ENCODE measurements at regions not wholly inside any gene's neighbourhood (a gene's known extent, or its start where the extent isn't known, plus 50 kb on each side); places are given as distances from the start of the nearest gene placed in this dataset.
A peak's percentile ranks its signal among the peaks of the same experiment; 100 is the strongest.
"Not testable (repeated sequence)": the region's sequence is repeated elsewhere in the genome, so short reads cannot be mapped to it uniquely, and the experiment has no call there.

DNA sequence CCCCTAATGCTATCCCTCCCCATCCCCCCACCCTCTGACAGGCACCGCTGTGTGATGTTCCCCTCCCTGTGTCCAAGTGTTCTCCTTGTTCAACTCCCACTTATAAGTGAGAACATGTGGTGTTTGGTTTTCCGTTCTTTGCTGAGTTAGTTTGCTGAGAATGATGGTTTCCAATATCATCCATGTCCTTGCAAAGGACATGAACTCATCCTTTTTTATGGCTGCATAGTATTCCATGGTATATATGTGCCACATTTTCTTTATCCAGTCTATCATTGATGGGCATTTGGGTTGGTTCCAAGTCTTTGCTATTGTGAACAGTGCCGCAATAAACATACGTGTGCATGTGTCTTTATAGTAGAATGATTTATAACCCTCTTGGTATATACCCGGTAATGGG lies 98.2 kb downstream of the EBLN1 start:
- TF ChIP-seq ZNF146 (CRISPR knock-in tag; IDR thresholded peaks at IDR 0.05; ENCODE audit: unreplicated experiment) (peak; percentile 73), BCOR (IDR thresholded peaks at IDR 0.05) (peak; percentile 61; the same call in 1 of the 2 replicates), SMARCA5 (IDR thresholded peaks at IDR 0.05) (0 out of 2 replicates have a peak, but pooled peaks have one; percentile 48), RBM25 (IDR thresholded peaks at IDR 0.05; ENCODE audit: low read depth, low read length, severe bottlenecking) (peak; percentile 2)
- DNase-seq (ENCODE audit: extremely low read depth in 1 of 4, low spot score in 3 of 4); H2AFZ ChIP-seq (ENCODE audit: low read depth, low read length); H3K27ac ChIP-seq (ENCODE audit: extremely low read depth, low read depth, low read length); H4K20me1 ChIP-seq (replicated peaks; ENCODE audit: control insufficient read depth, insufficient read depth, low read length); in situ Hi-C loops (cut with MboI); H3K9me3 ChIP-seq (replicated peaks; ENCODE audit: control insufficient read depth, insufficient read depth, low read depth, low read length); H3K4me1 ChIP-seq (replicated peaks in 1 of 2; ENCODE audit: control insufficient read depth in 2 of 2, insufficient read depth in 2 of 2, low read length in 2 of 2); ATAC-seq; FAIRE-seq; BruUV-seq (replicated peaks); H3K4me3 ChIP-seq; H3K36me3 ChIP-seq (ENCODE audit: control insufficient read depth, insufficient read depth, low read length); intact Hi-C loops (cut with micrococcal nuclease); CTCF ChIA-PET (ENCODE audit: low intra/inter-chr PET ratio); POLR2A ChIA-PET; H3K27me3 ChIP-seq (ENCODE audit: control insufficient read depth in 2 of 2, insufficient read depth in 2 of 2, low read length in 2 of 2); H3K4me2 ChIP-seq (ENCODE audit: insufficient read depth, low read length); H3K9ac ChIP-seq (ENCODE audit: insufficient read depth in 1 of 2, low read depth in 2 of 2, low read length in 2 of 2); H3K9me1 ChIP-seq (ENCODE audit: control insufficient read depth, insufficient read depth, low read length); H3K79me2 ChIP-seq (ENCODE audit: control insufficient read depth, insufficient read depth, low read length): not testable (repeated sequence)
- 76% methylated on average over 4 of the region's 5 CpGs for WGBS (ENCODE audit: insufficient coverage, low coverage, missing lambda C conversion rate)

DNA sequence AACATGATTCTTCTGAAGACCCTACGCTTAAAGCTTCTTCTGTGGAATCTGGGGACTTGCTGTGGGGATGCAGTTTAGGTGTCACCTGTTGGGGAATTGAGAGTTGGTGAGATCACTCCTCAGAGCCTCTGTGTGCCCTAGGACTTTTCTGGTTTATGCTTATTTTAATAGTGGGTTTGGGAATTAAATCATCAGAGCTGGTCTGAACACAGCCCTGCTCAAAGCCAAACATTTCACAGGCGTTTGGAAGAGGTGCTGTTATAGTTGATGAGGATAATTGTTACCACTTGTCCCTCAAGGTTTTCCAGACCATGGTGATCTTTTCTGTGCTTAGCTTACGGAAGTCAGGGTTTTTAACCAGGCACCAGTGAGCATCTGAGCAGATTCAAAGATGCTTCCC lies 106.1 kb downstream of the EBLN1 start:
- no peaks in the 10 kb centered on the region for H3K9me1 ChIP-seq (ENCODE audit: control insufficient read depth, insufficient read depth, low read length)
- DNase-seq (ENCODE audit: extremely low read depth in 1 of 4, low spot score in 3 of 4) (no peak), FAIRE-seq (no peak), ATAC-seq (no peak)
- H3K4me1 ChIP-seq (replicated peaks in 1 of 2; ENCODE audit: control insufficient read depth in 2 of 2, insufficient read depth in 2 of 2, low read length in 2 of 2) = no peaks in the 10 kb centered on the region
- no peaks in the 10 kb centered on the region for H3K27me3 ChIP-seq (ENCODE audit: control insufficient read depth in 2 of 2, insufficient read depth in 2 of 2, low read length in 2 of 2)
- WGBS (ENCODE audit: insufficient coverage, low coverage, missing lambda C conversion rate) = 47% methylated on average over 3 of the region's 3 CpGs
- ChIA-PET POLR2A (interaction anchor here (0.7 kb wide), 1 partner anchor 10 kb away, joined by 3 read pairs; no protein-coding TSS in a partner anchor), CTCF (ENCODE audit: low intra/inter-chr PET ratio) (no interaction called here)
- no peak overlapping the region for H3K4me2 ChIP-seq (ENCODE audit: insufficient read depth, low read length)
- in situ Hi-C loops (cut with MboI) (no loop called here), intact Hi-C loops (cut with micrococcal nuclease) (no loop called here)
- no peak overlapping the region for H3K4me3 ChIP-seq
- no peaks in the 10 kb centered on the region for H4K20me1 ChIP-seq (replicated peaks; ENCODE audit: control insufficient read depth, insufficient read depth, low read length)
- H2AFZ ChIP-seq (ENCODE audit: low read depth, low read length) = peak overlapping the region; percentile 44; the same call in 1 of the 2 replicates
- H3K27ac ChIP-seq (ENCODE audit: extremely low read depth, low read depth, low read length) = no peak overlapping the region
- no peaks in the 10 kb centered on the region for H3K9me3 ChIP-seq (replicated peaks; ENCODE audit: control insufficient read depth, insufficient read depth, low read depth, low read length)
- no peaks in the 10 kb centered on the region for H3K79me2 ChIP-seq (ENCODE audit: control insufficient read depth, insufficient read depth, low read length)
- H3K36me3 ChIP-seq (ENCODE audit: control insufficient read depth, insufficient read depth, low read length) = no peaks in the 10 kb centered on the region
- no peak overlapping the region for H3K9ac ChIP-seq (ENCODE audit: insufficient read depth in 1 of 2, low read depth in 2 of 2, low read length in 2 of 2)
- no TSS peak for BruUV-seq (replicated peaks)
- no peak for TF ChIP-seq TEAD1 (CRISPR knock-in tag; IDR thresholded peaks at IDR 0.05)
- TF ChIP-seq, protein P1, sequence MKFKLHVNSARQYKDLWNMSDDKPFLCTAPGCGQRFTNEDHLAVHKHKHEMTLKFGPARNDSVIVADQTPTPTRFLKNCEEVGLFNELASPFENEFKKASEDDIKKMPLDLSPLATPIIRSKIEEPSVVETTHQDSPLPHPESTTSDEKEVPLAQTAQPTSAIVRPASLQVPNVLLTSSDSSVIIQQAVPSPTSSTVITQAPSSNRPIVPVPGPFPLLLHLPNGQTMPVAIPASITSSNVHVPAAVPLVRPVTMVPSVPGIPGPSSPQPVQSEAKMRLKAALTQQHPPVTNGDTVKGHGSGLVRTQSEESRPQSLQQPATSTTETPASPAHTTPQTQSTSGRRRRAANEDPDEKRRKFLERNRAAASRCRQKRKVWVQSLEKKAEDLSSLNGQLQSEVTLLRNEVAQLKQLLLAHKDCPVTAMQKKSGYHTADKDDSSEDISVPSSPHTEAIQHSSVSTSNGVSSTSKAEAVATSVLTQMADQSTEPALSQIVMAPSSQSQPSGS (CRISPR knock-in tag; IDR thresholded peaks at IDR 0.05) = no peak
